ENCODE measurements at regions not wholly inside any gene's neighbourhood (a gene's known extent, or its start where the extent isn't known, plus 50 kb on each side); places are given as distances from the start of the nearest gene placed in this dataset.

GRCh38 chr2:37854676-37855282, 70.3 kb upstream of the RMDN2 start:
- DNase-seq: no peak
- Histone ChIP-seq H3K36me3 (no peaks in the 10 kb centered on the region), H3K27me3 (replicated peaks in 1 of 7) (no peaks in the 10 kb centered on the region), H3K4me1 (peaks cover 19 to 55% (median 38%) of the 10 kb centered on the region in 6 donors), H3K4me3 (no peak overlapping the region), H3K9me3 (peaks cover 0 to 12% (median 9%) of the 10 kb centered on the region in 8 donors), H3K27ac (peak overlapping the region; percentile 60 to 78 (median 69))
- intact Hi-C loops (cut with DNase I; ENCODE audit: low total_unique reads): no loop called here
- WGBS, 5 donors: 73 to 86% (median 76%) methylated on average over 7 of the region's 7 CpGs
- TF ChIP-seq POLR2AphosphoS5 (IDR thresholded peaks at IDR 0.05) (no peak), POLR2A (IDR thresholded peaks at IDR 0.05) (no peak), CTCF (IDR thresholded peaks at IDR 0.05 in 8 of 11, conservative IDR thresholded peaks at IDR 0.05 in 3 of 11) (no peak)

DNA sequence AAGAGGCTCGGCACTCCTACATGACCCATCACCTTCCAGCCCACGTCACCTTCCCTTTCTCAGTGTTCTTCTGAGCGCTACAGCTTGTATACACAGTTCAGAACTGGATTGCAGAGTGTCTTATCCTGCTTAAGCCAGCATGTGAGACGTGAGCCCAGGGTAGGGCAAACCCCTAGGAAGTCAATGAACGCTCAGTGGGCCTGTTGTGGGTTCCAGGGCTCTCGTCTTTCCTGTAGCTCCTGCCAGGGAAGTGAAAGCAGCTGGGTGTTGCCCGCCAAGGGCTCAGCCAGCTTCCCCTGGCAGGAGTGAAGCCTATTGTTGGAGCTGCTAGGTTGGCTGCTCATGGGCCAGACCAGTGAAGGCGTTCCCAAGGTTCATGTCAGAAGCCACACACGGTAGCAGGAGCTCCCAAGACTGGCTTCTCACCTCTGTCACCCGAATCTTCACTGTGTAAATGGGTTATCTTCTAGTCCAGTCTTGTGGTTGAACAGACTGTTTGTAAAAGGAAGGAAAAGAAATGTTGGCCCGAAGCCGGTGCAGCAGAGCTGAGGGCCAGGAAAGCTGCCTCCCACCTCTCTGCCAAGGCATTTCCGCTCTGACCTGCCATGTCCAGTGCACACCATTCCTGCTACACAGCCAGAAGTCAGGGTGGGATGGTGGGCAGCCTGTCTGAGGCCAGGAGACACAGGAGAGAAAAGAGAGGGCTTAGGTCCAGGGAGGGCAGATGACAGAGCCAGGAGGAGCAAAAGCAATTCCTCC, 69.6 kb upstream of the RMDN2 start:
- TF ChIP-seq POLR2AphosphoS5 (IDR thresholded peaks at IDR 0.05) (peak in 2 of 3 donors; percentile 13 to 61), CTCF (IDR thresholded peaks at IDR 0.05 in 8 of 11, conservative IDR thresholded peaks at IDR 0.05 in 3 of 11) (no peak), POLR2A (IDR thresholded peaks at IDR 0.05) (no peak)
- H3K4me1 ChIP-seq: peaks cover 19 to 52% (median 38%) of the 10 kb centered on the region in 6 donors
- intact Hi-C loops (cut with DNase I; ENCODE audit: low total_unique reads): no loop called here

DNA sequence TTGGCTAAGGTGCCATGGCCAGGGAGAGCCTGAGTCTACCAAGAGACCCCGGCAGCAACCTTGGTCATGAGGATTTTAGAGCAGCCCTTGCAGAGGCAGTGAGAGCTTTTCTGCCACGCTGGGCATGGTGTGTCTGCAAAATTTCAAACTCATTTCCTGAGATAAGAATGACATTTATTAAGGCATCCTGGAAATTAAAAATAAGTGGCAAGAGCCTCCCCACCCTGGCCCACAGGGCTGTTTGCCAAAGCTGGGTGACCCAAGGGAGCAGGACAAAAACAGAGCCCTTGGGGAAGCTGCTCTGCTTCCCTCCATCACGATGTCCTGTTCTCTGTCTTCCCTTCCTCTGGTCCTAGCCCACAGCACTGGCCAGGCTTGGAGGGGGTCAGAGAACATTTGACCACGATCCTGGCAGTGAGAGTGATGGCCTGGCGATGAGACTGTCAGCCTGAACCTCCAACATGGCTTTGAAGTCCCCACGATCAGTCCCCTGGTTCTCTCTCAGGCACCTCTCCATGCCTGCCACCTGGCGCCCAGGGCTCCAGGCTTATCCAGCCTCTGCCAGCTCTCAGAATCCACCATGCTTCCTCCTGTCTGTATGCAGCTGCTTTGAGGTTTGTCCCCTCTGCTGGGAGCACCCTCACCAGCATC, 68.9 kb upstream of the RMDN2 start:
- H3K4me3 ChIP-seq: no peak overlapping the region
- WGBS, 5 donors: 23 to 41% (median 32%) methylated on average over 7 of the region's 7 CpGs
- no peaks in the 10 kb centered on the region for H3K36me3 ChIP-seq
- intact Hi-C loops (cut with DNase I; ENCODE audit: low total_unique reads): no loop called here
- H3K27me3 ChIP-seq (replicated peaks in 1 of 7): no peaks in the 10 kb centered on the region
- no peak for DNase-seq
- no peak for TF ChIP-seq POLR2A (IDR thresholded peaks at IDR 0.05)
- peak in 1 of 3 donors; percentile 27 for TF ChIP-seq POLR2AphosphoS5 (IDR thresholded peaks at IDR 0.05)
- TF ChIP-seq CTCF (IDR thresholded peaks at IDR 0.05 in 8 of 11, conservative IDR thresholded peaks at IDR 0.05 in 3 of 11): no peak
- peak overlapping the region; percentile 60 to 78 (median 69) for H3K27ac ChIP-seq
- H3K4me1 ChIP-seq: peaks cover 19 to 45% (median 35%) of the 10 kb centered on the region in 6 donors
- peaks cover 0 to 19% (median 14%) of the 10 kb centered on the region in 8 donors for H3K9me3 ChIP-seq

More for the DNA sequence above, 69.6 kb upstream of the RMDN2 start:
- no peaks in the 10 kb centered on the region for H3K36me3 ChIP-seq
- H3K27me3 ChIP-seq (replicated peaks in 1 of 7): no peaks in the 10 kb centered on the region
- 26 to 39% (median 34%) methylated on average over 11 to 13 of the region's 13 CpGs for WGBS, 5 donors
- H3K4me3 ChIP-seq: no peak overlapping the region
- peak; percentile 85 for DNase-seq
- peak overlapping the region; percentile 60 to 78 (median 69) for H3K27ac ChIP-seq
- peaks cover 0 to 18% (median 14%) of the 10 kb centered on the region in 8 donors for H3K9me3 ChIP-seq
